Skeletal muscle cell (primary cell): ENCODE measurements at regions not wholly inside any gene's neighbourhood (a gene's known extent, or its start where the extent isn't known, plus 50 kb on each side); places are given as distances from the start of the nearest gene placed in this dataset.

Experiments
- DNase-seq: peaks from one replicate; pipeline ENCODE4 v3.0.0-alpha.2; 2010; ENCODE audit warnings: low read depth
- H3K4me3 ChIP-seq: 2 replicates; pipeline ENCODE4 v1.5.1; 2011; ENCODE audit warnings: low read depth, mild to moderate bottlenecking, control low read depth, low read length, moderate library complexity

DNA sequence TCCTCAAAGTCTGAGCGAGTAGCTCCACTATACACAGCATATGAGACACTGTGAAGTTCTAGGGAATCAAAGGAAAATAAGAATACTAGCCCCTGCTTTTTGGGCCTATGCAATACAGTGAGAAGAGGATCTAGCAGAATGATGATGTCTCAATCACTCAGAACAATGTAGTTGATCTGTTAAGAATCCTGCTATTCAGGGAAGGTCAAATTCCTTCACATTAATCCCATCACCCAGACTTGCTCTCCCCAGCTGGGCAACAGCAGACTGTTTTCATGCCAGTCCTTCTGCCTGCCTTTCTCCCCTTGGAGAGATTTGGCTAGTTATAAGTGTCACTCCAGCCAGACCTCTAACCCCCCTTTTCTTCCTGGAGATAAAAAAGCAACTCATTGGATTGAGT, 230.0 kb upstream of the EPHA4 start:
- DNase-seq, result no peak
- H3K4me3 ChIP-seq, result no peak overlapping the region

DNA sequence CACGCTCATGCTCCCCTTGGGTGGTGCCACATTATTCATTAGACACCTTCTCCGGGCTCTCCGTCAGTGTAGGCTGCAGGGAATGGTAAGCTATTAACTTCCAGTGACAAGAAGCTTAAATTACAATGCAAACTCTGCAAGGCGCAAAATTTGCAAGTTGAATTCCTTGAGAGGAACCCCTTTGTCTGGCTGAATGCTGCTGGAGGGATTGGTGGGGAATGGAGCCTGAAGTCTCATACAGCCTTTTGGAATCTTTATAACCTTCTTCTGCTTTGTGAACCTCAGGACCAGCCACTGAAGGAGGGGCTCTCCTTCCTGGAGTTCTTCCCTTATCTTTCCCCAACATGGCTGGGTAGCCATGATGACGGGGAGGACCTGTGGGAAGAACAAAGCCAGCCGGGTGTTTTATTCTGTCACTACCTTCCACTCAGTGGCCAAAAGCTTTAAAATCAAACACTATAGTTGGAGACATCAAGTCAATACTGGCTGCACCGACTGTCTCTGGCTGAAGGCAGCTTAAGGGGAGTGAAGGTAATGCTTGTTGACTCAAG, 220.9 kb upstream of the EPHA4 start:
- DNase-seq, result no peak
- no peak overlapping the region for H3K4me3 ChIP-seq

DNA sequence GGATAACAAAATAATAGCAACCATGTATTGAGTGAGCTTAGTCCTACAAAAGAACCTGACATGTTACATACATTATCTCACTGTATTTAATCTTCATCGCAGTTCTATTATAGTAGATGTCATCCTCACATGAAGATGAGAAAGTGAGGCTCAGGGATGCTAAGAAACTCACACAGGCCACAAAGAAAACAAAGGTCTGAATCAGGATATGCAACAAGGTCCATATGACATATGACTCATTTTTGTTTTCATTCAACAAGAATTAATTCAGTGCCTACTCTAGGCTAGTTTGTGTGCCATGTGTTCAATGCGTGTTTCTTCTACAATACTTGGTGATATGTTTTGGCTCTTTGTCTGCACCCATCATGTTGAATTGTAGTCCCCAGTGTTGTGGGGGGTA, 219.7 kb upstream of the EPHA4 start:
- no peak for DNase-seq
- H3K4me3 ChIP-seq, result no peak overlapping the region

DNA sequence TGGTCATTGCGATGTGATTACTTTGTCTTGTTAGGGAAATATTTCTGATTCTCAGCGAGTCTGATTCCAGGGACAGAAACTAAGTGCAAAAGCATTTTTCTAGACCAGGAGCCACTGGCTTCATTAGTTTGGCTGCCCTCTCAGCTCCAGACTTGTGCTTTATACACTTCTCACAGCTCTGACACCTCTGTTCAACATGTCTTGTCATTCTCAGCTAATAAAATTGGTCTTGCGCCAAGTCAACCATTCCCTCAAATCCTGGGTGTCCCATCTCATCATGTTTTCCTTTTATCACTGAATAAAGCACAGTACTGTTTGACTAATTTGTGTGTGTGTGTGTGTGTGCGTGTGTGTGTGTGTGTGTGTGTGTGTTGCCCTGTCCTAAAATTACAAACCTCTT, 215.5 kb upstream of the EPHA4 start:
- DNase-seq, result no peak
- no peak overlapping the region for H3K4me3 ChIP-seq

DNA sequence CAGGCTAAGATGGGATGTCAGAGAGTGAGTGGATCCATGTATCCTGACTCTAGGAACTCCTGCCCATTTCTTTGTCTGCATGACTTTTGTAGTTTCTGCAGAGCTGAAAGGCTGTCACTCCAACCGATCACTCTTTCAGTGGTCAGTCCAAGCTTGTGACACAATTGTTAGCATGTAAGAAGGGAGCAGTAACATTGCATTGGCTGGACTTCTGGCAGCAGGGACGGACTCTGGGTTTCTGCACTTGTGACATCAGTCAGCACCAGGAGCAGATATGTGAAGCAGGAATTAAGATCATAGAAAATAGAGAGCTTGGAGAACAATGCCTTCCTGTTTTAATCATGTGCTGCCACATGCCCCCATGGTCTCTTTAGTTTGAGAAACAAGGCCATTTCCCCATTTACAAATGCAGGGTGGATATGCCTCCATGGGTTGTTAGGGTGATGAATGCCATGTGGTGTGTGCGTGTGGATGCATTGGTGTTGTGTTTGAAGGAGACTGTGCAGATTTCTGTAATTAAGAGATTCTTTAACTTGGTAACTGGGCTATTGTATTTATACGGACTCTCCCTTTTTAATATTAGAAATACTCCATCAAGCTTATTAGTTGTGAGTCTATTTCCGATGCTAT, 214.3 kb upstream of the EPHA4 start:
- no peak for DNase-seq
- no peak overlapping the region for H3K4me3 ChIP-seq

DNA sequence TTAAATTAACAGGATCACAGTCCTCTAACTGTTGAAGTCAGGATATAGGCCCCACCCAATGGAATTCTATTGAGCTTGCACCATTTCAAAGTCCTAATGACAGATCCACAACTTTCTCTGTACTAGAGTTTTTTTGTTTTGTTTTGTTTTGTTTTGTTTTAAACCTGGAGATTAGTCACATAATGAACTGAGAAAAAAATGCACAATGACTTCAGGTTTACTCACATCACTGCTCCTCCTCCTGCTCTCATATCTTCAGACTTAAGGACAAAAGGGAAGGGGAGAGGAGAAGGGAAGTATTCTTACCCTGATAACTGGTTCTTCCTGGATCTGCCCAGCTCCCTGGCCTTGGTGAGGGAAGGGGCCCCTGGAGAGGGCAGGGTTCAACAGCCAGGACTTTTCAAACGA, 208.2 kb upstream of the EPHA4 start:
- DNase-seq, result no peak
- no peak overlapping the region for H3K4me3 ChIP-seq

DNA sequence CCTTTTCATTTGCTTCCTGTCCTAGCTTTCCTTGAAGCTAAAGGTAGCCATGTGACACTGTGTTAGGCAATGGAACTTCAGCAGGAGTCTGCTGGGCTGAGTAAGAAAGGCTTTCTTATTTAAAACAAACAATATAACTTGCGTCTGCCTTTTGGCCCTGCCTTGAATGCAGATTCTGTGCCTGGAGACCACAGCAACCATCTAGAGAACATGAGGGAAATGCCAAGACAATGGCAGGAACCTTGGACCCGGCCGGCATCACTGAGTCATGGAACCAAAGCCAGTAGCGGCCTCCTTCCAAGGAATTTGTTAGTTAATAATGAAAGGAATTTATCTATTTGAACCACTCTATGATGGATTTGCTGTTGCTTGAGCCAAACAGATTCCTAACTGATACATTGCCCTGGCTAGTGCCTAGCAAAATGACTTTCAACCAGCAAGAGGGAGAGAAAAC, 207.5 kb upstream of the EPHA4 start:
- DNase-seq, result no peak
- H3K4me3 ChIP-seq, result no peak overlapping the region

DNA sequence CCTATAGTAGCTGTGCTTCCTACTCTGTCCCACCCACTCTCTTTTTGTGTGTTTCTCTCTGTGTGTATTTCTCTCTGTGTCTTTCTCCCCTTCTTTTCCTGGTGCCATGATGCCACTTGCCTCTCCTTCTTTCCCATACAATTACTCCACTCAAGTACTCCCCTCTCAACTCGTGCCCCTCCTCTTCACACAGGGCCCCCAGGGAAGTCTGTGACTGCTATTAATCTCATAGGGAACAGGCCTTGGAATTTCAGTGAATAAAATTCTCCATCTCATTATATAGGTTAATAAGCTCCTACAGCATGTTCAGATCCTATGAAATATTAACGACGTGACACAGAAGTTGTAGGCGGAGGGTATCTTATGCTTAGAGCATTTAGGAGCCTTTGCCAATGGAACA, 205.9 kb upstream of the EPHA4 start:
- DNase-seq, result no peak
- H3K4me3 ChIP-seq, result no peak overlapping the region

DNA sequence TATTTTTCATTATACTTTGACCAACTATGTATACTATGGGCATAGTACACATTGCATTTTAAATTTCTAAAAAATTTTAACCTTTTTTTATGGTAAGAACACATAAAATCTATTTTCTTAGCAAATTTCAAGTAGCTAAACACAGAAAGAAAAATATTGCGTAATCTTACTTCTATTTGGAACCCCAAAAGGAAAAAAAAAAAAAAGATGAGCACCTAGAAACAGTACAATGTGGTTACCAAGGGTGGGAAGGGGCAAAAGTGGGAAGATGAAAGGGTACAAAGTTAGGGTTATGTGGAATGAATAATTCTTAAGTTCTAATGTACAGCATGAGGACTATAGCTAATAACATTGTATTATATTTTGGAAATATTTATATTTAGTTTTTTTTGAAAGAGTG, 205.0 kb upstream of the EPHA4 start:
- H3K4me3 ChIP-seq, result no peak overlapping the region
- DNase-seq, result no peak

DNA sequence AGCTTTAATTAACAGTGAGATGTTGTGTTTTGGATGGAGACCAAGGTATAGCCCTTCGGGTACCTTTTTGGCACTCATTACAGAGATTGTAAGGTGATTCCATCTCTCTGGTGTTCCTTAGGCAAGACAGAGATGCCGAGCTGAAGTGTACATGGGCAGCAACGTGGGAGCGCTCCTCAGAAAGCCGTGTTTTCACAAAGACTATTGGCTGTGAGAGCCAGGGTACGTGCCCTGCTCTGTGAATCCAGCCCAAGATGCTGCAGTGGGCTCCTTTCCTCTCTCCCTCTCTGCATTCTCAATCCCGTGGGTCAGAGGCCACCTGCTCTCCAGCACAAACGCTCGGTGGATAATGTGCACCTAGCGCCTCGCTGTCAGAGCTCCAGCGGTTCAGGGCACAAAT, 203.0 kb upstream of the EPHA4 start:
- no peak for DNase-seq
- H3K4me3 ChIP-seq, result no peak overlapping the region

DNA sequence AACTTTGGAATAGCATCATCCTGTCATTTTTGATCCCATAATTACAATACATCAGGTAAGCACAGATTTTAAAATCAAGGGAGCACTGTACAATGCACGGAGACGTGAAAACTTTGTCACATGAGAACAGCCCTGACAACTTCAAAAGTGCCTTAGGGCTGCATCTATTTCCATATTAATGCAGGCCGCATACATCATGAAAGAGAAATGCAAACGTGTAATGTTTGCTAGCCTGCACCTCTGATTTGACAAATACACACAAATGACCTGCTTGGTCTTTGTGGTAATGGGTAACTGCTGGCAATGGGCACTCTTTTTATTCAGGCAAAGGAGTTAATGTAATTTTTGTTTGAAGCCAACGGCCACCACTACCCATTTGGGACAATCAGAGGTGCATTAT, 202.0 kb upstream of the EPHA4 start:
- DNase-seq, result no peak
- H3K4me3 ChIP-seq, result no peak overlapping the region

DNA sequence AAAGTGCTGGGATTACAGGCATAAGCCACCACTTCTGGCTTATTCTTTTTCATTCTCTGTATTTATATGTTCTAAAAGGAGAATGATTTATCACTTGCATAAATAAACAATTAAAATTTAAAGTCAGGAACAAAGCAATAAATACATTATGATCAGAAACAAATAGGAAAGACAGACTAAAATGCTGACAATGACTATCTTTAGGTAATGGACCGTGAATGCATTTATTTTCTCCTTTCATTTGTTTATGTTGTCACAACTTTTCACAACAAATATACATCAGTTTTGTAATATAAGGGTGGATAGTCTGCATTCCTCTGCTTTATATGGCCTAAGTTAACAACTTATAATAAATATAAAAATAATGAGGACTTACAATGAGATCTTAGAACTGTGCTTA, 199.2 kb upstream of the EPHA4 start:
- DNase-seq, result no peak
- no peak overlapping the region for H3K4me3 ChIP-seq

DNA sequence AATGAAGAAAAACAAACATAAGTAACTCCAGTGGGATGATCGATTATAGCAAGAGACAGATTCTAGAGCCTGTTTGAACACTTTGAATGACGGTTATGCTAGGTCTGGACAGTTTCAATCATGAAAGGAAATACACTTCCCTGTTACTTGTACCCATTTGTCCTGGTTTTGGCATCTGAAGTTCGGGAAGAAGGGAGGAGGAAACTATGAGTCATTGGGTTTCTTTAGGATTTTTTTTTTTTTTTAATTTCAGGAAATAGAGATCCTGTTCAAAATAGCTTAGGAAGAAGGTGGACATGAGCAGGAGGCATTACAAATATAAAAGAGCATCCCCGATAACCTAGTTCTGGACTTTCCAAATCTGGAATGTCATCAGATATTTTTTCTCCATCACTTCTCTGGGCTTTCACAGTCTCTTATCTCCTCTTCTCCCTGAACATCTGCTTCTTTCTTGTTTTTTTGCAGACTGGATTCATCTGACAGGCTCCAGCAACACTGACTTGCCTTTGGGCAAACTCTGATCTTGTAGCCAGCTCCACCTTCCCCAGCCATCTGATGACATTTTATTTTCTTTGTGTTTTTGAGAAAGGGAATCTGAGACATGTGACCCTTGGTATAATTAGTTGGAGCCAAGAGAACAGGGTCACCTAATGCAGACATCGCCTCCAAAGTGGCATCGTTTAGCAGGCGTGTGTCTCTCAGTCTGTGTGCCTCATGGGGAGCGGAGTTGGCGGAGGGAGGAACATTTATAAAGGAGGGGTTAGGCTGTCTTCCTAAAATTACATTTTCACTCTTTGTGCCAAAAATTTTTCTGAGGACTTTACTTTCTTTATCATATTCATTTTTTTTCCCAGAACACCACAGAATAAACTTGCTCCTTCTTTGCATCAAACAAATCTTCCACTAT, 195.3 kb upstream of the EPHA4 start:
- no peak for DNase-seq
- no peak overlapping the region for H3K4me3 ChIP-seq

DNA sequence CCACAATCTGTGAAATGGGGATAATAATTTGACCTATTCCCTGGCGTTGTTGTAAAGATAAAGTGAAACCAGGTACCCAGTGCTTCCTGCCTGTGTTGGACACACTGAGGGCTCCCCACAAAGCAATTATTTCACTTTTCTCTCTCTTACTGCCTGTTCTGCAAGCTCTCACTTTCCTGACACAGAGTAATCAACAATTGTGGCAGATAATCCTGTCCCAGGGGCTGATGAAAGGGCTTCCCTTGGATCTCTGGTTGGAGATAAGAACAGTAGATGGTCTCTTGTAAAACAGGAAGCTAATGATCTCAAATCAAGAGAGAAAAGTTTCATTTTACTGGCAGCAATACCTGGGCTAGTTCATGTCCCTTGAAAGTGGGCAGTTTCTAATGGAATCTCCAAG, 190.4 kb upstream of the EPHA4 start:
- DNase-seq, result no peak

DNA sequence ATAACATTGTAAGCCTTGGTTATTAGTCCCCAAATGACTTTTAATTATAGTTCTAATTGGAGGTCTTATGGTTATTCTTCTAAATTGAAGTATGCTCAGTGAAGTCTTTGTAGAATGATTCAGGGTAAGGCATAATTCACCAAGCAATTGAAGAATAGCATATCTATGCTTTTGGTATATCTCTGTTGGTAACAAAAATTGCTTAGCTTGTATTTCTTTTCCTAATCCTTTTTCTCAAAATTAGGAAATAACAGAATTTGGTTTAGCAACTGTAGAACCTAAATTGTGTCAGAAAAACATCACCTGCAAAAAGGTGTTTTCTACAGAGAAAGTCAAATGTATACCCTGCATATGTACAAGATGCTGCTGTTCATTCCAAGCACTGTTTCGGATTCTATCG, 189.2 kb upstream of the EPHA4 start:
- DNase-seq, result no peak
- no peak overlapping the region for H3K4me3 ChIP-seq

More for the DNA sequence above, 190.4 kb upstream of the EPHA4 start:
- H3K4me3 ChIP-seq, result no peak overlapping the region

DNA sequence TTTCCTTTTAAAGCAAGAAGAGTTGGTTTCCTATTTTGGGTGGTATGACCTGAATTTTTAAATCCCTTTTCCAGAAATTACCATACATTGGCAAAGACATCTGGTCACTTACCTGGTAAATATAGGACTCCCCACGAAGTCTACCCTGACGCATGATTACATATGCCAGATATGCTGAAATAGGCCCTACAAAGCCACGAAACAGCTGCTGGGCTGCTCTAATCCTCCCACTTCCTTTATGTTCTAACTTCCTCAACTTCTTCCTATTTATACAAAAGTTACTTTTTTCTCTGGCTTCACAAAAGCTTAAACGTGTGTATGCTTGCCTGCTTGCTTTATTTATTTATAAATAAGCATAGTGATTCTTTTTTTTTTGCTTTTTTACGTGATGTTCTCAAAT, 186.0 kb upstream of the EPHA4 start:
- H3K4me3 ChIP-seq, result no peak overlapping the region
- DNase-seq, result no peak

DNA sequence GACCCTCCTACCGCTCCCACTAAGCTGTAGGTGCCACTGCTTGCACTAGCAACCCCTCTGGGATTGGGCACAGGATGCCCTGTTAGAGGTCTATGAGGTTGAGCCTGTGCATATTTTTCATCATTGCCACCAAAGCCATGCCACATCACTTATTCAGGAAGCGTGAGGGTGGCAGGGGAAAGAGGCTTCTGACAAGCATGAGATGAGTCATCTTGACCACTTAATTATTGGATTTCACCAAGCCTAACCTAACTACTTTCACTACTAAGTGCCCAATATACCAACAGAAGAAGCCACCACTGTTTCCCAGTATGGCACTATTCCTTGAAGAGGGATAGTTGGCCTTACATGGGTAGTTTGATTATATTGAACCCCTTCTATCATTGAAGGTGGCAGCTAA, 181.3 kb upstream of the EPHA4 start:
- no peak overlapping the region for H3K4me3 ChIP-seq
- DNase-seq, result no peak

DNA sequence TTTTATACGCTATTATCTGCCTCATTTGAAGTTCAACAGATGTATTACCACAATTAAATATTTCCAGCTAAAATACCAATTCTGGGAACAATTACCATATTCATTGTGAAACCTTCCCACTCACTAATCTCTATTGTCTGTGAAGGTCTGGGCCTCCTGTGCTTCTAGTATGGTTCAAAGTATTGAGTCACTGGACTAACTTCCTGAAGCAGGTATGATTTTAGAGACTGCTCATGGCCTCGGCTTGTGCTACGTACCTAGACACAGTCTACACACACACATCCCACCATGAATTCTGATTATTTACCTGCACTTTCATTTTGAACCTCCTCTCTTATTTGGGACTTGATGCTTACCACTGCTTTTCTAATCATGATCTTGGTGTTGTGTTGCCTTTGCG, 180.7 kb upstream of the EPHA4 start:
- DNase-seq, result no peak

DNA sequence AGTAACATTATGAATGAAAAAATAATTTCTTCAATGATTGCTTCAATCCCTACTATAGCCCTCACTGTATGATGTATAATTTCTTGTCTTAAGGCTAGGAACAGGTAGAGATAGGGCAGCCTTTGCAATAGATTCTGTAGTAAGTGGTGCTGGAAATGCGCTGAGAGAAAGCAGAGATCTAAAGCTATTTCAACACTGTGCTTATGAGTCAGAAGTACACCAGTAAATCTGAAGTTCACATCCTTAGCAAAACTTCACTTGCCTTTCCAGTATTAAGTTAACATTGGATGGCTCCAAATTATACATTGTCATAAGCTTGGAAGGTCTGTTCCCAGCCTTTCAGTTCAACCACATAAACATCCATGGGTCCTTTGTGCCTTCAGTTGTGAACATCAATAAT, 178.2 kb upstream of the EPHA4 start:
- DNase-seq, result no peak
- H3K4me3 ChIP-seq, result no peak overlapping the region

More for the DNA sequence above, 180.7 kb upstream of the EPHA4 start:
- no peak overlapping the region for H3K4me3 ChIP-seq

DNA sequence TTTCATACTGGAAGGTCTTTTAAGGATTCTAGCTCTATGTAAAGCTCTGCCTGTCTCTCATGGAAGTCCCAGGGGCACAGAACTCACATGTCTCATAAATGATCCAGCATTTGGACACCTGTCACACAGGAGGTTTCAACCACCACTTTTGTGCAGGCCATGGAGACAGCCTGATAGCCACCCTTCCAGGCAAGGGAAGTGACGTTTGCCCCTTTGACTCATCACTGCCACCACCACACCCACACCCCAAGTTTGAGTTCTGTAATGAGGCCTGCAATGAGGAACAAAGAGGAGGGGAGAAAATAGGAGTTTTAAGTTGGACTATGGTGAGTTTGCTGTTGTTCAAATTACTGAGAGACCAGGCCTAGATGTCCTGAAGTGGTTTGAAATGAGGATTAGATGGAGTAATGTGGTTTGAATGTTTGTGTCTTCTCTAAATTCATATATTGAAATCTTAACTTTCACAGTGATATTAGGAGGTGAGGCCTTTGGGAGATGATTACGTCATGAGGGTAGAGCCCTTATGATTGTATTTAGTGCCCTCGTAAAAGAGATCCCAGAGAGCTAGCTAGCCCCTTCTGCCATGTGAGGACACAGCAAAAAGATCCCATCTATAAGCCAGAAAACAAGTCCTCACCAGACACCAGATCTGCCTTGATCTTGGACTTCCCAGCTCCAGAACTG, 175.3 kb upstream of the EPHA4 start:
- no peak overlapping the region for H3K4me3 ChIP-seq
- no peak for DNase-seq
